GM23338 (cell line): ENCODE measurements at regions not wholly inside any gene's neighbourhood (a gene's known extent, or its start where the extent isn't known, plus 50 kb on each side); places are given as distances from the start of the nearest gene placed in this dataset.

Experiments
- CTCF ChIP-seq, 2 experiments: fragments of 200-600 bp in 1 of 2; sonication (generic) in 1 of 2; conservative IDR thresholded peaks; 2 replicates each; pipeline versions ENCODE4 v1.5.1 to v1.6.1; 2016 to 2017; ENCODE audit warnings: antibody characterized with exemption in 2 of 2, low read depth in 2 of 2, mild to moderate bottlenecking in 2 of 2, moderate library complexity in 1 of 2
- EZH2 ChIP-seq: fragments of 200-600 bp; sonication (generic); IDR thresholded peaks from one replicate; pipeline ENCODE4 v1.8.0; 2017; ENCODE audit warnings: antibody characterized with exemption, mild to moderate bottlenecking, low read depth; ENCODE audit not compliant: unreplicated experiment
- EZH2phosphoT487 ChIP-seq: fragments of 200-600 bp; sonication (generic); IDR thresholded peaks from one replicate; pipeline ENCODE4 v1.8.1; 2018; ENCODE audit warnings: antibody characterized with exemption; ENCODE audit not compliant: unreplicated experiment
- POLR2AphosphoS5 ChIP-seq: IDR thresholded peaks from 2 replicates; pipeline ENCODE4 v1.6.1; 2016; ENCODE audit warnings: antibody characterized with exemption, low read depth
- REST ChIP-seq: IDR thresholded peaks from one replicate; pipeline ENCODE4 v1.6.1; 2018; ENCODE audit warnings: antibody characterized with exemption; ENCODE audit not compliant: unreplicated experiment

GRCh38 chr22:23496445-23496833 is 83.7 kb downstream of the IGLL1 start:
- no peak for TF ChIP-seq CTCF (conservative IDR thresholded peaks at IDR 0.05; ENCODE audit: low read depth in 2 of 2)
- no peak for TF ChIP-seq EZH2phosphoT487
- TF ChIP-seq POLR2AphosphoS5, result no peak
- TF ChIP-seq EZH2, result no peak
- no peak for TF ChIP-seq REST
